Gastrocnemius medialis (tissue), 4 donors: ENCODE measurements at regions not wholly inside any gene's neighbourhood (a gene's known extent, or its start where the extent isn't known, plus 50 kb on each side); places are given as distances from the start of the nearest gene placed in this dataset.

ENCODE experiments used
- CTCF ChIP-seq, 5 experiments: fragments of 450-650 bp in 3 of 5; fragments of 200-600 bp in 2 of 5; sonication (generic) in 2 of 5; IDR thresholded peaks in 4 of 5; conservative IDR thresholded peaks in 1 of 5; 1 replicate in 4 of 5; 2 replicates in 1 of 5; pipeline ENCODE4 v1.5.1; 2016 to 2019; ENCODE audit warnings: antibody characterized with exemption in 5 of 5, mild to moderate bottlenecking in 3 of 5, moderate library complexity in 3 of 5
- POLR2A ChIP-seq, 2 donors: fragments of 450-650 bp; IDR thresholded peaks; one replicate each; pipeline ENCODE4 v1.6.1; 2017; ENCODE audit warnings: antibody characterized with exemption in 2 of 2, mild to moderate bottlenecking in 2 of 2, moderate library complexity in 2 of 2

- TF ChIP-seq CTCF (IDR thresholded peaks at IDR 0.05 in 4 of 5, conservative IDR thresholded peaks at IDR 0.05 in 1 of 5) (no peak), POLR2A (IDR thresholded peaks at IDR 0.05) (no peak)
These were observed 62.5 kb upstream of the MEDAG start for GRCh38 chr13:30843548-30843947.
